NCI-H1105 treated with DMSO at 0.1 percent for 48 hours (cell line): ENCODE measurements at regions not wholly inside any gene's neighbourhood (a gene's known extent, or its start where the extent isn't known, plus 50 kb on each side); places are given as distances from the start of the nearest gene placed in this dataset.
A peak's percentile ranks its signal among the peaks of the same experiment; 100 is the strongest.

Experiments
- DNase-seq: peaks from one replicate; lab custom pipeline; 2025; lab: John Stamatoyannopoulos, UW

GRCh38 chr20:60213126-60213893 is 255.1 kb downstream of the CDH26 start:
- no peak for DNase-seq

GRCh38 chr20:60214901-60215815 is 256.9 kb downstream of the CDH26 start:
- DNase-seq: no peak

- DNase-seq: no peak
These were observed 257.9 kb downstream of the CDH26 start for GRCh38 chr20:60215816-60216730.

- no peak for DNase-seq
These were observed 261.0 kb downstream of the CDH26 start for GRCh38 chr20:60219231-60219630.

- DNase-seq: no peak
These were observed 261.9 kb downstream of the CDH26 start for GRCh38 chr20:60219984-60220562.

- DNase-seq: no peak
These were observed 262.5 kb downstream of the CDH26 start for GRCh38 chr20:60220706-60221105.

- DNase-seq: no peak
These were observed 263.4 kb downstream of the CDH26 start for GRCh38 chr20:60221593-60221992.

- DNase-seq: no peak
These were observed 264.3 kb downstream of the CDH26 start for GRCh38 chr20:60222497-60222896.

- DNase-seq: no peak
These were observed 265.0 kb downstream of the CDH26 start for GRCh38 chr20:60223174-60223573.

GRCh38 chr20:60224914-60225313 is 266.7 kb downstream of the CDH26 start:
- peak; percentile 20 for DNase-seq

- DNase-seq: no peak
These were observed 270.0 kb downstream of the CDH26 start for GRCh38 chr20:60228255-60228654.

GRCh38 chr20:60232380-60232779 is 274.2 kb downstream of the CDH26 start:
- DNase-seq: no peak

GRCh38 chr20:60233018-60233630 is 274.9 kb downstream of the CDH26 start:
- DNase-seq: no peak

GRCh38 chr20:60236613-60237012 is 278.4 kb downstream of the CDH26 start:
- DNase-seq: no peak

- no peak for DNase-seq
These were observed 279.8 kb downstream of the CDH26 start for GRCh38 chr20:60237981-60238380.

- no peak for DNase-seq
These were observed 280.9 kb downstream of the CDH26 start for GRCh38 chr20:60238992-60239660.

- no peak for DNase-seq
These were observed 281.7 kb downstream of the CDH26 start for GRCh38 chr20:60239956-60240355.

- no peak for DNase-seq
These were observed 282.2 kb downstream of the CDH26 start for GRCh38 chr20:60240415-60240814.

GRCh38 chr20:60240986-60241385 is 282.8 kb downstream of the CDH26 start:
- no peak for DNase-seq

GRCh38 chr20:60242836-60243505 is 284.7 kb downstream of the CDH26 start:
- no peak for DNase-seq
